SJCRH30 (cell line): ENCODE measurements at regions not wholly inside any gene's neighbourhood (a gene's known extent, or its start where the extent isn't known, plus 50 kb on each side); places are given as distances from the start of the nearest gene placed in this dataset.
"Not testable (repeated sequence)": the region's sequence is repeated elsewhere in the genome, so short reads cannot be mapped to it uniquely, and the experiment has no call there.

ENCODE experiments used
- DNase-seq, 2 experiments: peaks; one replicate each; pipeline ENCODE4 v3.0.0-alpha.2; 2015 to 2020
- H3K27ac ChIP-seq: fragments of 250-450 bp; sonication (Bioruptor Pico); 2 replicates; pipeline ENCODE4 v1.5.1; 2020; ENCODE audit warnings: mild to moderate bottlenecking, moderate library complexity
- H3K27me3 ChIP-seq: fragments of 250-450 bp; sonication (Bioruptor Pico); 2 replicates; pipeline ENCODE4 v1.5.1; 2020; ENCODE audit warnings: mild to moderate bottlenecking, moderate library complexity
- H3K36me3 ChIP-seq: fragments of 250-450 bp; sonication (Bioruptor Pico); 2 replicates; pipeline ENCODE4 v1.5.1; 2020; ENCODE audit warnings: mild to moderate bottlenecking, moderate library complexity
- H3K4me1 ChIP-seq: fragments of 250-450 bp; sonication (Bioruptor Pico); 2 replicates; pipeline ENCODE4 v1.5.1; 2020; ENCODE audit warnings: mild to moderate bottlenecking, moderate library complexity
- H3K4me3 ChIP-seq: fragments of 250-450 bp; sonication (Bioruptor Pico); 2 replicates; pipeline ENCODE4 v1.5.1; 2020; ENCODE audit warnings: mild to moderate bottlenecking, moderate library complexity
- H3K9me3 ChIP-seq: fragments of 250-450 bp; sonication (Bioruptor Pico); replicated peaks from 2 replicates; pipeline ENCODE4 v1.5.1; 2020; ENCODE audit warnings: mild to moderate bottlenecking, moderate library complexity

- Histone ChIP-seq H3K4me1 (no peaks in the 10 kb centered on the region), H3K27me3 (no peaks in the 10 kb centered on the region), H3K9me3 (no peaks in the 10 kb centered on the region), H3K4me3 (no peak overlapping the region), H3K27ac (no peak overlapping the region), H3K36me3 (no peaks in the 10 kb centered on the region)
- DNase-seq = no peak
These were observed 1491.2 kb upstream of the PRR20A start for GRCh38 chr13:55649485-55649884.

- H3K9me3 ChIP-seq = no peaks in the 10 kb centered on the region
- no peak for DNase-seq
- no peak overlapping the region for H3K27ac ChIP-seq
- H3K4me3 ChIP-seq = no peak overlapping the region
- no peaks in the 10 kb centered on the region for H3K36me3 ChIP-seq
- H3K27me3 ChIP-seq = no peaks in the 10 kb centered on the region
- H3K4me1 ChIP-seq = no peaks in the 10 kb centered on the region
These were observed 1488.1 kb upstream of the PRR20A start for GRCh38 chr13:55652657-55653056.

- no peak overlapping the region for H3K4me3 ChIP-seq
- no peak for DNase-seq
These were observed 1487.2 kb upstream of the PRR20A start for GRCh38 chr13:55653497-55653896.

DNA sequence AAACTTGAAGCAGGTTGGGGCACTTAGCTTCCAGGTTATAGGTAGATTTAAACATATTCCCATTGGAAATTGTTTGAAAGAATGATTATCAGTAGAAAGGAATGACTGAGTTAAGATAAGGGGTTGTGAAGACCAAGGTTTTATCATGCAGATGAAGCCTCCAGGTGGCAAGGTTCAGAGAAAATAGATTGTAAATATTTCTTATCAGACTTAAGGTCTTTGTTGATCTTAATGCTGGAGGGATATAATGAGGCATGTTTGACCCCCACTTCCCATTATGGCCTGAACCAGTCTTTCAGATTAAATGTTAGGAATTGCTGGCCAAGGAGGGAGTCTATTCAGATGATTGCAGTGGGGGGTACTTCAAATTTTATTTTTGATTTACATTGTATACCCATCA is 1486.5 kb upstream of the PRR20A start:
- H3K4me1 ChIP-seq = no peaks in the 10 kb centered on the region
- DNase-seq = no peak
- no peaks in the 10 kb centered on the region for H3K9me3 ChIP-seq
- H3K4me3 ChIP-seq = no peak overlapping the region
- H3K27me3 ChIP-seq = no peaks in the 10 kb centered on the region
- no peaks in the 10 kb centered on the region for H3K36me3 ChIP-seq
- H3K27ac ChIP-seq = no peak overlapping the region

More at GRCh38 chr13:55653497-55653896, 1487.2 kb upstream of the PRR20A start:
- Histone ChIP-seq H3K4me1 (no peaks in the 10 kb centered on the region), H3K9me3 (no peaks in the 10 kb centered on the region), H3K36me3 (no peaks in the 10 kb centered on the region), H3K27me3 (no peaks in the 10 kb centered on the region), H3K27ac (no peak overlapping the region)

GRCh38 chr13:55660264-55660663 is 1480.5 kb upstream of the PRR20A start:
- not testable (repeated sequence) for H3K4me3 ChIP-seq, DNase-seq, H3K9me3 ChIP-seq, H3K4me1 ChIP-seq, H3K27ac ChIP-seq, H3K36me3 ChIP-seq, H3K27me3 ChIP-seq

GRCh38 chr13:55660851-55661250 is 1479.9 kb upstream of the PRR20A start:
- Histone ChIP-seq H3K4me3 (no peak overlapping the region), H3K27ac (no peak overlapping the region), H3K9me3 (no peaks in the 10 kb centered on the region), H3K4me1 (no peaks in the 10 kb centered on the region), H3K27me3 (no peaks in the 10 kb centered on the region), H3K36me3 (no peaks in the 10 kb centered on the region)
- no peak for DNase-seq

GRCh38 chr13:55661505-55661904 is 1479.2 kb upstream of the PRR20A start:
- Histone ChIP-seq H3K27ac (no peak overlapping the region), H3K4me3 (no peak overlapping the region), H3K4me1 (no peaks in the 10 kb centered on the region), H3K36me3 (no peaks in the 10 kb centered on the region), H3K27me3 (no peaks in the 10 kb centered on the region), H3K9me3 (no peaks in the 10 kb centered on the region)
- DNase-seq = no peak

DNA sequence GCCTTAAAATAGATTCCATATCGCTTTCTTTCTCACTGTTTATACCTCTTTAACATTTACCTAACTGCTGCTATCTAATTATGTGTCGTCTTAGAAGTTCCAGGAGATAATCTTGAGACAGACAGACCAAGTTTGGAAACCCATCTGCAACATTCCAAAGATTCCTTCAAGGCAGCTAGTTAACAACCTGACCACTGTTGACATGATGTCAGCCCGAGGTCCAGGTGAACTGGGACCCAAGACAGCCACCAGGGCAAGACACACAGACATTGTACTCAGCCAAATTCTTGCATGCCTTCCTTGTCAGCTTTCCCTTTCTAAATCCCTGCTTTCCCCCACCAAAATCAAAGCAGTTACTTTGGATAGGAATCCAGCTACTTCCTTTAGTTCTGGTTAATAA is 1476.5 kb upstream of the PRR20A start:
- no peaks in the 10 kb centered on the region for H3K9me3 ChIP-seq
- DNase-seq = no peak
- H3K4me1 ChIP-seq = no peaks in the 10 kb centered on the region
- no peaks in the 10 kb centered on the region for H3K36me3 ChIP-seq
- no peak overlapping the region for H3K27ac ChIP-seq
- H3K4me3 ChIP-seq = no peak overlapping the region
- H3K27me3 ChIP-seq = no peaks in the 10 kb centered on the region

DNA sequence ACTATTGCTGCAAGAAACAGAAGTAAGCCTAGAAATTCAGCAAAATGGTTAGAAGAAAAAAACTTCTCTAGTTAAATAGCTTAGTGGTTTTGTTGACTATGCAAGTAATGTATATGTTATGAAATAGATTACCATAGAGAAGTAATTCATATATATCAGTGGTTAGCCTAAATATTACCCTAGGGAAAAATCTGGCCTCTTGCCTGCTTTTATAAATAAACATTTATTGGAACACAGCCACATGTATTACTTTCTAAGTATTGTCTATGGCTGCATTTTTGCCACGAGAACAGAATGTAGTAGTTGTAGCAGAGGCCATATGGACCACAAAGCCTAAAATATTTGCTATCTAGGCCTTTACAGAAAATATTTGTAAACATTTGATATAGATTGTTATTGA is 1471.7 kb upstream of the PRR20A start:
- Histone ChIP-seq H3K27me3 (no peaks in the 10 kb centered on the region), H3K4me3 (no peak overlapping the region)
- peak in 1 of 2 experiments; percentile 40 for DNase-seq

GRCh38 chr13:55673910-55674309 is 1466.8 kb upstream of the PRR20A start:
- Histone ChIP-seq H3K36me3 (no peaks in the 10 kb centered on the region), H3K9me3 (no peaks in the 10 kb centered on the region), H3K4me3 (no peak overlapping the region)

More for the DNA sequence above, 1471.7 kb upstream of the PRR20A start:
- H3K27ac ChIP-seq = no peak overlapping the region
- no peaks in the 10 kb centered on the region for H3K9me3 ChIP-seq
- H3K4me1 ChIP-seq = no peaks in the 10 kb centered on the region
- H3K36me3 ChIP-seq = no peaks in the 10 kb centered on the region

GRCh38 chr13:55682776-55683175 is 1457.9 kb upstream of the PRR20A start:
- Histone ChIP-seq H3K36me3 (no peaks in the 10 kb centered on the region), H3K4me3 (no peak overlapping the region)

More at GRCh38 chr13:55673910-55674309, 1466.8 kb upstream of the PRR20A start:
- Histone ChIP-seq H3K4me1 (no peaks in the 10 kb centered on the region), H3K27me3 (no peaks in the 10 kb centered on the region), H3K27ac (no peak overlapping the region)
- no peak for DNase-seq

DNA sequence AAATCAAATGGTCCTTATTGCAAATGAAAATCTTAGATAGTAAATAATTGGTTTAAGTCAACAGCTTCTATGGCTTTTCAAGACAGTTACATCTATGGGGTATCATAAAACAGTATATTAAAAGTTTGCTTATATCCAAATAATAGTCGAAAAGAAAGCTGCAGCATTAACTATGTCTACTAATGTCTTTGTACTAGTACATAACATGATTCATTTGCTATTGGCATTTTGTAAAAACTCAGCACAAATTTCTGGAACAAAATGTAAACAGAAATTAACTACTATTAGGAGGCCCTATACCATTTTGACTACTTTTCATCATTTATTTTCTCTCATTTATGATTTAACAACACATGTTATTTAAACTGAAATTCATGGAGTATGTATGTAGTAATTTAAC is 1435.2 kb upstream of the PRR20A start:
- no peaks in the 10 kb centered on the region for H3K36me3 ChIP-seq
- no peaks in the 10 kb centered on the region for H3K4me1 ChIP-seq
- no peak for DNase-seq
- no peaks in the 10 kb centered on the region for H3K27me3 ChIP-seq
- H3K4me3 ChIP-seq = no peak overlapping the region
- H3K27ac ChIP-seq = no peak overlapping the region
- no peaks in the 10 kb centered on the region for H3K9me3 ChIP-seq

More at GRCh38 chr13:55682776-55683175, 1457.9 kb upstream of the PRR20A start:
- no peaks in the 10 kb centered on the region for H3K9me3 ChIP-seq
- no peak for DNase-seq
- H3K4me1 ChIP-seq = no peaks in the 10 kb centered on the region
- H3K27ac ChIP-seq = no peak overlapping the region
- H3K27me3 ChIP-seq = no peaks in the 10 kb centered on the region

DNA sequence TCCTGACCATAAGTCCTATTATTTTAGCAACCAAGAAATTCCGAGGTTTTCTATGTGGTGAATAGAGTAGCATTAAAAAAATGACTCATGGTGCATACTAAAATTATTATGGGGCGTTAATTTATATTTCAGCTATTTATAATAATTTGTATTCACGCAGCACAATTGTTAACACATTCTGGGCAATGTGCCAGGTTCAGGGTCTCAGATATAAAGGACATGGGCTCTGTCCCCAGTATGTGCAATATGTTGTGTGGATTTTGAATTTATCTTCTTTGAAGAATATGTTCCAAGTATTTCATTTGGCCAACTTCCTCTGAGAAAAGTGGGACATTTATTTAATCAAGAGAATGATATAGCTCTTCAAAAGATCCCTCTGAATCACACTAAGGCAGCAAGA is 1434.7 kb upstream of the PRR20A start:
- DNase-seq = peak in 1 of 2 experiments; percentile 11
- no peaks in the 10 kb centered on the region for H3K27me3 ChIP-seq
- H3K4me1 ChIP-seq = no peaks in the 10 kb centered on the region
- no peaks in the 10 kb centered on the region for H3K9me3 ChIP-seq
- no peaks in the 10 kb centered on the region for H3K36me3 ChIP-seq
- no peak overlapping the region for H3K27ac ChIP-seq
- H3K4me3 ChIP-seq = no peak overlapping the region

DNA sequence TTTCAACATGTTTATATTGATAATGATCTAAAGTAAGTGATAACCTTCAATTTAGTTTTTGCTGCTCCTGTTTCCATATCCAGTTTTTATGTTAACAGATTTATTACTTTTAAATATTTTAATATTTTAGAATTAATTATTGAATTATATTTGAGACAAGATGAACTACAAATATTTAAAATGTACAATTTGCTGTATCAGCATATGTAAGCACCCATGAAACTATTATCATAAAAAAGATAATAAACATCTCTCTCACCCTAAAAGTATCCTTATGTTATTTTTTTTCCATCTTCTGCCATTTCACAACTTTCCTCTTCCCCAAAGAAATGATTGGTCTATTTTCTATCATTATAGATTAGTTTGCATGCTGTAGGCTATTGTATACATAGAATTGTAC is 1426.6 kb upstream of the PRR20A start:
- H3K27ac ChIP-seq = no peak overlapping the region
- no peaks in the 10 kb centered on the region for H3K4me1 ChIP-seq
- no peaks in the 10 kb centered on the region for H3K27me3 ChIP-seq
- H3K36me3 ChIP-seq = no peaks in the 10 kb centered on the region
- no peak for DNase-seq
- H3K4me3 ChIP-seq = no peak overlapping the region
- no peaks in the 10 kb centered on the region for H3K9me3 ChIP-seq

GRCh38 chr13:55727683-55728082 is 1413.0 kb upstream of the PRR20A start:
- no peaks in the 10 kb centered on the region for H3K36me3 ChIP-seq
- H3K9me3 ChIP-seq = no peaks in the 10 kb centered on the region
- H3K27ac ChIP-seq = no peak overlapping the region

DNA sequence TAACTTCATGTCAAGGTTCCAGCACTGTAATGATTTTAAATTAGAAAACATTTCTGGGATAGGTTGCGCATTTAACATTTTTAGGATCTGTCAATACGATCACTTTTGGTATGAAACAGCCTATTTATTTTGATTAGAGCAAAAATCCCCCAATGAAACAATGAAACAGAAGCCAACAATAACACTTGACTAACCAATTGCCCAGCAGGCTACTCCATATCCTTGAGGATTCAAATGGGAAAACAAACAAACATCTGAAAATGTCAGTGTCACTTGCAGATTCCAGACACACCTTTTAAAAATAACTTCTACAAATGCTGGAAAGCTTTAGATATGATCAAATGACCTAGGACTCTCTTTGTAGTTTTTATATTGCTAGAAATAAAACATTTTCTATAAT is 1412.5 kb upstream of the PRR20A start:
- DNase-seq = no peak
- Histone ChIP-seq H3K27me3 (no peaks in the 10 kb centered on the region), H3K4me1 (no peaks in the 10 kb centered on the region), H3K36me3 (no peaks in the 10 kb centered on the region), H3K4me3 (no peak overlapping the region), H3K9me3 (no peaks in the 10 kb centered on the region), H3K27ac (no peak overlapping the region)

More at GRCh38 chr13:55727683-55728082, 1413.0 kb upstream of the PRR20A start:
- Histone ChIP-seq H3K27me3 (no peaks in the 10 kb centered on the region), H3K4me3 (no peak overlapping the region), H3K4me1 (no peaks in the 10 kb centered on the region)
- no peak for DNase-seq
